Activated naive CD4-positive, alpha-beta T cell treated with anti-CD3 and anti-CD28 coated beads, Interleukin-2, amount 50 U/mL, for 24 hours (primary cell): ENCODE measurements at regions not wholly inside any gene's neighbourhood (a gene's known extent, or its start where the extent isn't known, plus 50 kb on each side); places are given as distances from the start of the nearest gene placed in this dataset.

Source experiments
- H3K27ac Mint-ChIP-seq: one replicate; pipeline ENCODE4 v1.8.0; 2021; ENCODE audit warnings: mild to moderate bottlenecking, mixed read lengths
- H3K27me3 Mint-ChIP-seq: one replicate; pipeline ENCODE4 v1.8.0; 2021; ENCODE audit warnings: mixed read lengths
- H3K36me3 Mint-ChIP-seq: one replicate; pipeline ENCODE4 v1.8.0; 2021; ENCODE audit warnings: mixed read lengths
- H3K4me1 Mint-ChIP-seq: one replicate; pipeline ENCODE4 v1.8.0; 2021; ENCODE audit warnings: mixed read lengths
- H3K4me3 Mint-ChIP-seq: one replicate; pipeline ENCODE4 v1.8.0; 2021; ENCODE audit warnings: mild to moderate bottlenecking, mixed read lengths
- H3K9me3 Mint-ChIP-seq: one replicate; pipeline ENCODE4 v1.8.0; 2021; ENCODE audit warnings: mixed read lengths

- Mint-ChIP-seq H3K4me3 (no peak overlapping the region), H3K27me3 (peaks cover 1% of the 10 kb centered on the region), H3K36me3 (no peaks in the 10 kb centered on the region), H3K4me1 (no peaks in the 10 kb centered on the region), H3K27ac (no peak overlapping the region), H3K9me3 (no peaks in the 10 kb centered on the region)
Measured at GRCh38 chr10:128421371-128422160, 295.3 kb upstream of the MKI67 start.

GRCh38 chr10:128422190-128422589 lies 296.0 kb upstream of the MKI67 start:
- Mint-ChIP-seq H3K27ac (no peak overlapping the region), H3K9me3 (peaks cover 2% of the 10 kb centered on the region), H3K4me1 (no peaks in the 10 kb centered on the region), H3K4me3 (no peak overlapping the region), H3K27me3 (peaks cover 1% of the 10 kb centered on the region), H3K36me3 (no peaks in the 10 kb centered on the region)

GRCh38 chr10:128422999-128423398 lies 296.8 kb upstream of the MKI67 start:
- Mint-ChIP-seq H3K4me1 (no peaks in the 10 kb centered on the region), H3K9me3 (peaks cover 6% of the 10 kb centered on the region), H3K4me3 (no peak overlapping the region), H3K27ac (no peak overlapping the region), H3K36me3 (no peaks in the 10 kb centered on the region), H3K27me3 (peaks cover 4% of the 10 kb centered on the region)

GRCh38 chr10:128429321-128429720 lies 303.1 kb upstream of the MKI67 start:
- H3K9me3 Mint-ChIP-seq = peaks cover 6% of the 10 kb centered on the region
- H3K36me3 Mint-ChIP-seq = no peaks in the 10 kb centered on the region
- H3K4me3 Mint-ChIP-seq = no peak overlapping the region
- no peaks in the 10 kb centered on the region for H3K4me1 Mint-ChIP-seq
- H3K27me3 Mint-ChIP-seq = peaks cover 3% of the 10 kb centered on the region
- no peak overlapping the region for H3K27ac Mint-ChIP-seq

- Mint-ChIP-seq H3K9me3 (peaks cover 6% of the 10 kb centered on the region), H3K27me3 (peaks cover 5% of the 10 kb centered on the region), H3K36me3 (no peaks in the 10 kb centered on the region), H3K4me1 (no peaks in the 10 kb centered on the region), H3K4me3 (no peak overlapping the region), H3K27ac (no peak overlapping the region)
Measured at GRCh38 chr10:128429835-128430513, 303.8 kb upstream of the MKI67 start.

GRCh38 chr10:128431083-128431482 lies 304.9 kb upstream of the MKI67 start:
- Mint-ChIP-seq H3K36me3 (no peaks in the 10 kb centered on the region), H3K4me1 (no peaks in the 10 kb centered on the region), H3K27me3 (peaks cover 7% of the 10 kb centered on the region), H3K4me3 (no peak overlapping the region), H3K27ac (no peak overlapping the region), H3K9me3 (peaks cover 6% of the 10 kb centered on the region)

GRCh38 chr10:128431506-128431905 lies 305.3 kb upstream of the MKI67 start:
- no peak overlapping the region for H3K4me3 Mint-ChIP-seq
- H3K36me3 Mint-ChIP-seq = no peaks in the 10 kb centered on the region
- peaks cover 7% of the 10 kb centered on the region for H3K27me3 Mint-ChIP-seq
- no peak overlapping the region for H3K27ac Mint-ChIP-seq
- peaks cover 6% of the 10 kb centered on the region for H3K9me3 Mint-ChIP-seq
- no peaks in the 10 kb centered on the region for H3K4me1 Mint-ChIP-seq

- Mint-ChIP-seq H3K4me1 (no peaks in the 10 kb centered on the region), H3K27ac (no peak overlapping the region), H3K27me3 (peaks cover 7% of the 10 kb centered on the region), H3K36me3 (no peaks in the 10 kb centered on the region), H3K9me3 (peaks cover 5% of the 10 kb centered on the region), H3K4me3 (no peak overlapping the region)
Measured at GRCh38 chr10:128432011-128432410, 305.8 kb upstream of the MKI67 start.

- Mint-ChIP-seq H3K9me3 (peaks cover 1% of the 10 kb centered on the region), H3K27ac (no peak overlapping the region), H3K4me3 (no peak overlapping the region)
Measured at GRCh38 chr10:128432423-128432822, 306.2 kb upstream of the MKI67 start.

GRCh38 chr10:128435811-128436210 lies 309.6 kb upstream of the MKI67 start:
- Mint-ChIP-seq H3K27me3 (peaks cover 5% of the 10 kb centered on the region), H3K27ac (no peak overlapping the region), H3K36me3 (no peaks in the 10 kb centered on the region), H3K4me3 (no peak overlapping the region), H3K4me1 (no peaks in the 10 kb centered on the region), H3K9me3 (no peaks in the 10 kb centered on the region)

More at GRCh38 chr10:128432423-128432822, 306.2 kb upstream of the MKI67 start:
- Mint-ChIP-seq H3K27me3 (peaks cover 5% of the 10 kb centered on the region), H3K4me1 (no peaks in the 10 kb centered on the region), H3K36me3 (no peaks in the 10 kb centered on the region)

- Mint-ChIP-seq H3K27ac (no peak overlapping the region), H3K36me3 (no peaks in the 10 kb centered on the region), H3K27me3 (peaks cover 8% of the 10 kb centered on the region), H3K4me3 (no peak overlapping the region), H3K4me1 (no peaks in the 10 kb centered on the region), H3K9me3 (no peaks in the 10 kb centered on the region)
Measured at GRCh38 chr10:128437786-128438345, 311.6 kb upstream of the MKI67 start.

- H3K27me3 Mint-ChIP-seq = peaks cover 8% of the 10 kb centered on the region
- no peaks in the 10 kb centered on the region for H3K36me3 Mint-ChIP-seq
- no peak overlapping the region for H3K27ac Mint-ChIP-seq
- H3K9me3 Mint-ChIP-seq = no peaks in the 10 kb centered on the region
- H3K4me3 Mint-ChIP-seq = no peak overlapping the region
- H3K4me1 Mint-ChIP-seq = no peaks in the 10 kb centered on the region
Measured at GRCh38 chr10:128438417-128439063, 312.3 kb upstream of the MKI67 start.

- H3K4me1 Mint-ChIP-seq = no peaks in the 10 kb centered on the region
- no peaks in the 10 kb centered on the region for H3K9me3 Mint-ChIP-seq
- H3K36me3 Mint-ChIP-seq = no peaks in the 10 kb centered on the region
- H3K27me3 Mint-ChIP-seq = peaks cover 4% of the 10 kb centered on the region
- H3K4me3 Mint-ChIP-seq = no peak overlapping the region
- H3K27ac Mint-ChIP-seq = no peak overlapping the region
Measured at GRCh38 chr10:128440513-128441160, 314.4 kb upstream of the MKI67 start.

GRCh38 chr10:128443925-128444518 lies 317.8 kb upstream of the MKI67 start:
- Mint-ChIP-seq H3K36me3 (no peaks in the 10 kb centered on the region), H3K9me3 (peaks cover 6% of the 10 kb centered on the region), H3K4me1 (no peaks in the 10 kb centered on the region), H3K27ac (no peak overlapping the region), H3K4me3 (no peak overlapping the region), H3K27me3 (peaks cover 6% of the 10 kb centered on the region)

- no peak overlapping the region for H3K27ac Mint-ChIP-seq
- H3K36me3 Mint-ChIP-seq = no peaks in the 10 kb centered on the region
- H3K9me3 Mint-ChIP-seq = peaks cover 6% of the 10 kb centered on the region
- peaks cover 2% of the 10 kb centered on the region for H3K27me3 Mint-ChIP-seq
- no peak overlapping the region for H3K4me3 Mint-ChIP-seq
- H3K4me1 Mint-ChIP-seq = no peaks in the 10 kb centered on the region
Measured at GRCh38 chr10:128448796-128449195, 322.6 kb upstream of the MKI67 start.
